Thyroid gland (tissue), 4 donors: ENCODE measurements at regions not wholly inside any gene's neighbourhood (a gene's known extent, or its start where the extent isn't known, plus 50 kb on each side); places are given as distances from the start of the nearest gene placed in this dataset.

Experiments used
- POLR2A ChIP-seq, 2 donors: fragments of 450-650 bp; IDR thresholded peaks; one replicate each; pipeline ENCODE4 v1.6.1; 2017; ENCODE audit warnings: antibody characterized with exemption in 2 of 2, mild to moderate bottlenecking in 2 of 2, moderate library complexity in 1 of 2
- TF ChIP-seq, protein P1 (sequence below), 6 experiments: fragments of 200-600 bp in 3 of 6; fragments of 450-650 bp in 3 of 6; sonication (generic) in 3 of 6; IDR thresholded peaks; one replicate each; pipeline ENCODE4 v1.5.1; 2016 to 2019; ENCODE audit warnings: antibody characterized with exemption in 6 of 6, mild to moderate bottlenecking in 2 of 6, inconsistent platforms in 1 of 6, moderate library complexity in 1 of 6

GRCh38 chr6:50966986-50967385 lies 148.3 kb downstream of the TFAP2B start:
- TF ChIP-seq, protein P1, sequence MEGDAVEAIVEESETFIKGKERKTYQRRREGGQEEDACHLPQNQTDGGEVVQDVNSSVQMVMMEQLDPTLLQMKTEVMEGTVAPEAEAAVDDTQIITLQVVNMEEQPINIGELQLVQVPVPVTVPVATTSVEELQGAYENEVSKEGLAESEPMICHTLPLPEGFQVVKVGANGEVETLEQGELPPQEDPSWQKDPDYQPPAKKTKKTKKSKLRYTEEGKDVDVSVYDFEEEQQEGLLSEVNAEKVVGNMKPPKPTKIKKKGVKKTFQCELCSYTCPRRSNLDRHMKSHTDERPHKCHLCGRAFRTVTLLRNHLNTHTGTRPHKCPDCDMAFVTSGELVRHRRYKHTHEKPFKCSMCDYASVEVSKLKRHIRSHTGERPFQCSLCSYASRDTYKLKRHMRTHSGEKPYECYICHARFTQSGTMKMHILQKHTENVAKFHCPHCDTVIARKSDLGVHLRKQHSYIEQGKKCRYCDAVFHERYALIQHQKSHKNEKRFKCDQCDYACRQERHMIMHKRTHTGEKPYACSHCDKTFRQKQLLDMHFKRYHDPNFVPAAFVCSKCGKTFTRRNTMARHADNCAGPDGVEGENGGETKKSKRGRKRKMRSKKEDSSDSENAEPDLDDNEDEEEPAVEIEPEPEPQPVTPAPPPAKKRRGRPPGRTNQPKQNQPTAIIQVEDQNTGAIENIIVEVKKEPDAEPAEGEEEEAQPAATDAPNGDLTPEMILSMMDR (IDR thresholded peaks at IDR 0.05), result no peak
- no peak for TF ChIP-seq POLR2A (IDR thresholded peaks at IDR 0.05)
